MCF 10A (cell line): ENCODE measurements at regions not wholly inside any gene's neighbourhood (a gene's known extent, or its start where the extent isn't known, plus 50 kb on each side); places are given as distances from the start of the nearest gene placed in this dataset.

Experiments
- BruUV-seq: library from RNA; stranded (reverse); fragments of 400-500 nt; replicated peaks from 2 replicates; lab custom pipeline; 2021; lab: Mats Ljungman, UMichigan
- CTCF ChIA-PET: fragments of 300-600 bp; sonication (Branson Sonifier 250); formaldehyde crosslinking; extraction: SDS; loops from one replicate; lab custom pipeline; 2021; ENCODE audit warnings: antibody characterized with exemption, inconsistent platforms; lab: Yijun Ruan, JAX
- POLR2A ChIA-PET: fragments of 300-600, 350-650 bp; sonication (Branson Sonifier 250); formaldehyde crosslinking; extraction: SDS; loops from one replicate; lab custom pipeline; 2020; ENCODE audit warnings: antibody characterized with exemption, inconsistent platforms; lab: Yijun Ruan, JAX
- DNase-seq: peaks from one replicate; pipeline ENCODE4 v3.0.0-alpha.2; 2018; ENCODE audit not compliant: unreplicated experiment
- H3K27ac Mint-ChIP-seq: one replicate; pipeline ENCODE4 v1.8.0; 2022; ENCODE audit warnings: mild to moderate bottlenecking, low read depth, mixed read lengths; ENCODE audit not compliant: unreplicated experiment
- H3K27me3 Mint-ChIP-seq: one replicate; pipeline ENCODE4 v1.8.0; 2022; ENCODE audit warnings: mixed read lengths; ENCODE audit not compliant: insufficient read depth, unreplicated experiment
- H3K36me3 Mint-ChIP-seq: one replicate; pipeline ENCODE4 v1.8.0; 2022; ENCODE audit warnings: mild to moderate bottlenecking, moderate library complexity, mixed read lengths; ENCODE audit not compliant: insufficient read depth, unreplicated experiment
- H3K4me1 Mint-ChIP-seq: one replicate; pipeline ENCODE4 v1.8.0; 2022; ENCODE audit warnings: mixed read lengths; ENCODE audit not compliant: insufficient read depth, unreplicated experiment
- H3K4me3 Mint-ChIP-seq: one replicate; pipeline ENCODE4 v1.8.0; 2022; ENCODE audit warnings: mild to moderate bottlenecking, moderate library complexity, mixed read lengths; ENCODE audit not compliant: unreplicated experiment
- H3K9me3 Mint-ChIP-seq: one replicate; pipeline ENCODE4 v1.8.0; 2022; ENCODE audit warnings: mixed read lengths; ENCODE audit not compliant: unreplicated experiment
- intact Hi-C: fragments of 100-400 bp; cut with micrococcal nuclease; formaldehyde crosslinking; loops from 2 replicates; pipeline ENCODE4 v1.14.1; 2022
- TF ChIP-seq, protein P1 (sequence below): fragments of 200-600 bp; IDR thresholded peaks from one replicate; pipeline ENCODE4 v1.8.0; 2022; ENCODE audit warnings: antibody characterized with exemption, mild to moderate bottlenecking; ENCODE audit not compliant: unreplicated experiment

DNA sequence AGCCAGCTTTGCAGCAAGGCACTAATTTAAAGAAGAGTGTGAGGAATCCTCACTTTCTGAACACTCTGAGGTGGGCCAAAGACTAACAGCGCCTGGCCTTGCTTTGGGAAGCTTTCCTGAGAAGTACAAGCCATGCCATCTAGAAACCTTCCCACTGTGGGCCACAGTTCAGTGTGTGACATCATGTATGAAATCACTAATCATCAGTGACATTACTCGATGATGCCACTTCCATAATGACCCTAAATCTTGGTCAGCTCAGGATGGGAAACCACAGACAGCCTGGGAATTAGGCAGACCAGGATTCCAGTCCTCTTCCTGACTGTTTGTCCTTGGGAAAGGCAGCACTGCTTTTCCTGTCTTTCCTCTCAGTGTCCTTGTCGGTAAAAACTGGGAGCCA, 54.2 kb upstream of the HSPA9 start:
- H3K36me3 Mint-ChIP-seq: no peaks in the 10 kb centered on the region
- H3K4me1 Mint-ChIP-seq: no peaks in the 10 kb centered on the region
- POLR2A ChIA-PET: interaction anchor here (0.6 kb wide), 1 partner anchor 36 kb away, joined by 5 read pairs; no protein-coding TSS in a partner anchor
- no peak for DNase-seq
- H3K9me3 Mint-ChIP-seq: no peaks in the 10 kb centered on the region
- no peak overlapping the region for H3K27ac Mint-ChIP-seq
- intact Hi-C loops: no loop called here
- no peak overlapping the region for H3K4me3 Mint-ChIP-seq
- CTCF ChIA-PET: interaction anchor here (0.6 to 1.6 kb wide), 8 partner anchors 9 to 164 kb away, joined by 3 to 9 read pairs (median 4); partner anchors contain the start of gene EGR1
- no TSS peak for BruUV-seq
- TF ChIP-seq, protein P1, sequence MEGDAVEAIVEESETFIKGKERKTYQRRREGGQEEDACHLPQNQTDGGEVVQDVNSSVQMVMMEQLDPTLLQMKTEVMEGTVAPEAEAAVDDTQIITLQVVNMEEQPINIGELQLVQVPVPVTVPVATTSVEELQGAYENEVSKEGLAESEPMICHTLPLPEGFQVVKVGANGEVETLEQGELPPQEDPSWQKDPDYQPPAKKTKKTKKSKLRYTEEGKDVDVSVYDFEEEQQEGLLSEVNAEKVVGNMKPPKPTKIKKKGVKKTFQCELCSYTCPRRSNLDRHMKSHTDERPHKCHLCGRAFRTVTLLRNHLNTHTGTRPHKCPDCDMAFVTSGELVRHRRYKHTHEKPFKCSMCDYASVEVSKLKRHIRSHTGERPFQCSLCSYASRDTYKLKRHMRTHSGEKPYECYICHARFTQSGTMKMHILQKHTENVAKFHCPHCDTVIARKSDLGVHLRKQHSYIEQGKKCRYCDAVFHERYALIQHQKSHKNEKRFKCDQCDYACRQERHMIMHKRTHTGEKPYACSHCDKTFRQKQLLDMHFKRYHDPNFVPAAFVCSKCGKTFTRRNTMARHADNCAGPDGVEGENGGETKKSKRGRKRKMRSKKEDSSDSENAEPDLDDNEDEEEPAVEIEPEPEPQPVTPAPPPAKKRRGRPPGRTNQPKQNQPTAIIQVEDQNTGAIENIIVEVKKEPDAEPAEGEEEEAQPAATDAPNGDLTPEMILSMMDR: no peak
- no peaks in the 10 kb centered on the region for H3K27me3 Mint-ChIP-seq

- H3K27ac Mint-ChIP-seq: no peak overlapping the region
- no peaks in the 10 kb centered on the region for H3K4me1 Mint-ChIP-seq
- H3K4me3 Mint-ChIP-seq: no peak overlapping the region
- intact Hi-C loops: no loop called here
- TF ChIP-seq, protein P1: no peak
- no peak for DNase-seq
- ChIA-PET POLR2A (no interaction called here), CTCF (no interaction called here)
- H3K27me3 Mint-ChIP-seq: no peaks in the 10 kb centered on the region
- no peaks in the 10 kb centered on the region for H3K9me3 Mint-ChIP-seq
- H3K36me3 Mint-ChIP-seq: no peaks in the 10 kb centered on the region
- BruUV-seq: no TSS peak
Measured at GRCh38 chr5:138626333-138626944, 51.2 kb upstream of the HSPA9 start.

DNA sequence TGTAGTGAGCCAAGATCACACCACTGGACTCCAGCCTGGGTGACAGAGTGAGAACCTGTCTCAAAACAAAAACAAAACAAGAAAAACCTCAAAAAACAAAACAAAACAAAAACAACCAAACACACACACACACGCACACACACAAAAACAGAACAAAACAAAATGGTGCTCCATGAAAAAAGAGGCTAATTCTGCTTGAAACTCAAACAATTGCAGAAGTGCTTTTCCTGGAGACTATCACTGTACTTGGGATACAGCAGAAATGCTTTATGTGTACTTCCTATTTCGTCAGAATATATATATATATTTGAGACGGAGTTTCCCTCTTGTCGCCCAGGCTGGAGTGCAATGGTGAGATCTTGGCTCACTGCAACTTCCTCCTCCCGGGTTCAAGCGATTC, 49.9 kb upstream of the HSPA9 start:
- intact Hi-C loops: no loop called here

More for the DNA sequence above, 49.9 kb upstream of the HSPA9 start:
- Mint-ChIP-seq H3K27ac (no peak overlapping the region), H3K4me3 (no peak overlapping the region), H3K9me3 (no peaks in the 10 kb centered on the region), H3K27me3 (no peaks in the 10 kb centered on the region), H3K36me3 (no peaks in the 10 kb centered on the region), H3K4me1 (no peaks in the 10 kb centered on the region)
- POLR2A ChIA-PET: no interaction called here
- TF ChIP-seq, protein P1: no peak
- CTCF ChIA-PET: interaction anchor here (0.6 kb wide), 1 partner anchor 49 kb away, joined by 3 read pairs; no protein-coding TSS in a partner anchor
- DNase-seq: no peak
- BruUV-seq: no TSS peak
